Lung (tissue), 11 donors: ENCODE measurements at regions not wholly inside any gene's neighbourhood (a gene's known extent, or its start where the extent isn't known, plus 50 kb on each side); places are given as distances from the start of the nearest gene placed in this dataset.

Experiments used
- ATAC-seq: fragments of 200-7000 bp; cut with Tn5 transposase; one replicate; pipeline ENCODE4 v1.9.1; 2020; ENCODE audit warnings: moderate number of reproducible peaks; ENCODE audit not compliant: insufficient read depth, low FRiP score
- DNase-seq, 3 donors: peaks; one replicate each; pipeline ENCODE4 v3.0.0-alpha.2; 2013 to 2017
- H3K27ac ChIP-seq, 2 donors: one replicate each; pipeline ENCODE4 v1.5.1; 2013; ENCODE audit warnings: mild to moderate bottlenecking in 2 of 2, moderate library complexity in 2 of 2, control low read depth in 1 of 2, inconsistent platforms in 1 of 2, low read depth in 1 of 2, low read length in 1 of 2
- H3K27me3 ChIP-seq, 3 donors: one replicate each; pipeline ENCODE4 v1.5.1; 2013; ENCODE audit warnings: low read length in 2 of 3; ENCODE audit not compliant: control insufficient read depth in 3 of 3, insufficient read depth in 3 of 3
- H3K36me3 ChIP-seq, 4 donors: one replicate each; pipeline ENCODE4 v1.5.1; 2013; ENCODE audit warnings: low read length in 4 of 4, mild to moderate bottlenecking in 1 of 4, moderate library complexity in 1 of 4; ENCODE audit not compliant: control insufficient read depth in 4 of 4, insufficient read depth in 4 of 4
- H3K4me1 ChIP-seq, 5 donors: one replicate each; pipeline ENCODE4 v1.5.1; 2013; ENCODE audit warnings: low read length in 5 of 5, mild to moderate bottlenecking in 2 of 5, moderate library complexity in 1 of 5; ENCODE audit not compliant: control insufficient read depth in 5 of 5, insufficient read depth in 5 of 5
- H3K4me3 ChIP-seq: one replicate; pipeline ENCODE4 v1.5.1; 2013; ENCODE audit warnings: mild to moderate bottlenecking, control low read depth, moderate library complexity
- H3K9ac ChIP-seq, 2 donors: one replicate each; pipeline ENCODE4 v1.5.1; 2013; ENCODE audit warnings: low read length in 2 of 2, control low read depth in 1 of 2; ENCODE audit not compliant: insufficient read depth in 1 of 2
- H3K9me3 ChIP-seq, 4 donors: one replicate each; pipeline ENCODE4 v1.5.1; 2013; ENCODE audit warnings: low read length in 3 of 4, mild to moderate bottlenecking in 1 of 4, moderate library complexity in 1 of 4; ENCODE audit not compliant: control insufficient read depth in 4 of 4, insufficient read depth in 3 of 4
- CTCF ChIP-seq: IDR thresholded peaks from 2 replicates; pipeline ENCODE4 v1.5.1; 2012; ENCODE audit warnings: mild to moderate bottlenecking; ENCODE audit errors: control extremely low read depth, extremely low read depth
- WGBS, 2 donors: extraction: QIAGEN DNeasy Blood & Tissue Kit; methylation state at CpG; one replicate each; pipeline ENCODE4 v1.1.7; 2013; 5-methylcytosine and 5-hydroxymethylcytosine counted together
- donor health status: control.
- donor health status: control.
- donor health status: Bipolar disorder and iron deficiency.
- donor health status: healthy.
- donor health status: DM: yes; HTN: yes; CAD: no.

GRCh38 chr18:46282177-46282570 lies 178.0 kb downstream of the HAUS1 start:
- Histone ChIP-seq H3K36me3 (no peaks in the 10 kb centered on the region), H3K27ac (no peak overlapping the region), H3K4me3 (no peak overlapping the region), H3K9ac (no peak overlapping the region), H3K27me3 (no peaks in the 10 kb centered on the region), H3K9me3 (no peaks in the 10 kb centered on the region), H3K4me1 (peaks cover 0 to 7% (median 0%) of the 10 kb centered on the region in 5 donors)
- TF ChIP-seq CTCF, result no peak
- no peak for ATAC-seq
- WGBS, 2 donors, result 96 to 97% methylated on average over 7 of the region's 7 CpGs
- no peak for DNase-seq

- Histone ChIP-seq H3K27me3 (no peaks in the 10 kb centered on the region), H3K27ac (no peak overlapping the region), H3K9me3 (no peaks in the 10 kb centered on the region), H3K36me3 (no peaks in the 10 kb centered on the region), H3K4me1 (peaks cover 0 to 7% (median 0%) of the 10 kb centered on the region in 5 donors), H3K9ac (no peak overlapping the region), H3K4me3 (no peak overlapping the region)
- DNase-seq (no peak), ATAC-seq (no peak)
- WGBS, 2 donors, result 91 to 92% methylated on average over 7 of the region's 7 CpGs
- TF ChIP-seq CTCF, result no peak
Measured at GRCh38 chr18:46282646-46283045, 178.5 kb downstream of the HAUS1 start.

- no peaks in the 10 kb centered on the region for H3K36me3 ChIP-seq
- DNase-seq, result no peak
- no peak overlapping the region for H3K4me3 ChIP-seq
- H3K9ac ChIP-seq, result no peak overlapping the region
- 72% methylated on average over 7 of the region's 7 CpGs for WGBS, 2 donors
- H3K4me1 ChIP-seq, result peaks cover 0 to 4% (median 0%) of the 10 kb centered on the region in 5 donors
- TF ChIP-seq CTCF, result no peak
- no peaks in the 10 kb centered on the region for H3K9me3 ChIP-seq
- H3K27ac ChIP-seq, result no peak overlapping the region
- no peaks in the 10 kb centered on the region for H3K27me3 ChIP-seq
- ATAC-seq, result no peak
Measured at GRCh38 chr18:46283268-46283667, 179.1 kb downstream of the HAUS1 start.

- 52 to 74% methylated on average over 4 of the region's 4 CpGs for WGBS, 2 donors
- H3K27ac ChIP-seq, result no peak overlapping the region
- no peaks in the 10 kb centered on the region for H3K27me3 ChIP-seq
- ATAC-seq (no peak), DNase-seq (no peak)
- H3K9ac ChIP-seq, result no peak overlapping the region
- no peaks in the 10 kb centered on the region for H3K4me1 ChIP-seq
- H3K36me3 ChIP-seq, result no peaks in the 10 kb centered on the region
- no peak overlapping the region for H3K4me3 ChIP-seq
- H3K9me3 ChIP-seq, result no peaks in the 10 kb centered on the region
- no peak for TF ChIP-seq CTCF
Measured at GRCh38 chr18:46283895-46284295, 179.7 kb downstream of the HAUS1 start.
